NB4 (cell line): ENCODE measurements at regions not wholly inside any gene's neighbourhood (a gene's known extent, or its start where the extent isn't known, plus 50 kb on each side); places are given as distances from the start of the nearest gene placed in this dataset.

Source experiments
- DNase-seq: peaks from one replicate; pipeline ENCODE4 v3.0.0; 2010; ENCODE audit warnings: low read depth
- H3K4me3 ChIP-seq: one replicate; pipeline ENCODE4 v1.5.1; 2011; ENCODE audit warnings: mild to moderate bottlenecking, low read depth, low read length, moderate library complexity
- CTCF ChIP-seq: IDR thresholded peaks from one replicate; pipeline ENCODE4 v1.5.1; 2012; ENCODE audit warnings: low read depth, low read length
- MYC ChIP-seq: IDR thresholded peaks from 2 replicates; pipeline ENCODE4 v1.6.1; 2011; ENCODE audit warnings: low read depth, low read length
- POLR2A ChIP-seq: IDR thresholded peaks from 2 replicates; pipeline ENCODE4 v1.6.1; 2011; ENCODE audit warnings: mild to moderate bottlenecking; ENCODE audit not compliant: insufficient read length; ENCODE audit errors: extremely low read depth
- TF ChIP-seq, protein P1 (sequence below): IDR thresholded peaks from 2 replicates; pipeline ENCODE4 v1.6.1; 2011; ENCODE audit warnings: low read depth, low read length

DNA sequence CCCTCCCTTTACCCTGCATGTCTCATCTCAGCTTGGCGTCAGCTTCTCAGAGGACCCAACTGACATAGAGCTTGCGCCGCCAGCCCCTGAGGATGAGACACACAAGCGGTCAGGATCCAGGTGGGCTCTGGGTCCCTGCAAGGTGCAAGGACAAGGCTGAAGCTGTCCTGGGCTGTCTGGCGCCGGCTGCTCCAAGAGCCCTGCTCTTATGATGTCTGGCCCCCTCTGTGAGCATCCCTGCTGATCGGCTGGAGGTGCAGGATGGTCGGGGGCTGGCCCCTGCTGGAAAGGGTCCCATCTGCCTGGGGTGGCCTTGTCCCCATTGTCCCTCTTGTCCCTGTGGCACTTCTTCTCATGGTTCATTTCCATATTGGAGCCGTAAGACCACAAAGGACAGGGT, 479.0 kb downstream of the NPHP4 start:
- no peak for DNase-seq
- TF ChIP-seq MYC (no peak), CTCF (no peak), POLR2A (no peak)
- TF ChIP-seq, protein P1, sequence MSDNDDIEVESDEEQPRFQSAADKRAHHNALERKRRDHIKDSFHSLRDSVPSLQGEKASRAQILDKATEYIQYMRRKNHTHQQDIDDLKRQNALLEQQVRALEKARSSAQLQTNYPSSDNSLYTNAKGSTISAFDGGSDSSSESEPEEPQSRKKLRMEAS = no peak
- no peak overlapping the region for H3K4me3 ChIP-seq

GRCh38 chr1:5511381-5512097, 480.7 kb downstream of the NPHP4 start:
- DNase-seq = no peak
- TF ChIP-seq, protein P1 = no peak
- TF ChIP-seq POLR2A = no peak
- TF ChIP-seq MYC = no peak
- TF ChIP-seq CTCF = no peak
- no peak overlapping the region for H3K4me3 ChIP-seq

GRCh38 chr1:5509664-5510452, 482.4 kb downstream of the NPHP4 start:
- TF ChIP-seq MYC (no peak), POLR2A (no peak), CTCF (peak; percentile 85)
- TF ChIP-seq, protein P1 = 0 out of 2 replicates have a peak, but pooled peaks have one; percentile 8
- DNase-seq = peak; percentile 55
- H3K4me3 ChIP-seq = no peak overlapping the region

- TF ChIP-seq CTCF (no peak), POLR2A (no peak), MYC (no peak)
- TF ChIP-seq, protein P1 = no peak
- no peak for DNase-seq
- no peak overlapping the region for H3K4me3 ChIP-seq
Observed at GRCh38 chr1:5508669-5509330, 483.4 kb downstream of the NPHP4 start.

DNA sequence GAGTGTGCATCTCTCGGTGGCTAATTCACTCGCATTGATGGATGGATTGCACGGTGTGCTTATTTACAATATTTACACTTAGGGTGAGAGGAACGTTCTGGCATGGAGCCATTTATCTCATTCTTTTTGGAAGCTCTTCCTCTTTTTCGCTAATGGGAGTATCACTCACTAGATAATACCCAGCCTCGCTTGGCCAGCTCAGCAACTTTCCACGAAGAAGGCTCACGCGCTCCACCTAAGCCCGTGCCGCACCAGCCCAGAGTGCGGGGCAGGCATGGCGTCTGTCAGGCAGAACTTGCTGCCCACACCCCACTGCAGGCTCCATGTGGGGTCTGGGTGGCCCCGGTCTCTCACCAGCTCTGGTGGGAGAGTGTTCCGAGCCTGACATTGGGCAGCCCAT, 484.9 kb downstream of the NPHP4 start:
- TF ChIP-seq POLR2A = no peak
- no peak for TF ChIP-seq MYC
- no peak for TF ChIP-seq CTCF
- TF ChIP-seq, protein P1 = no peak
- no peak overlapping the region for H3K4me3 ChIP-seq
- no peak for DNase-seq
